ENCODE measurements at regions not wholly inside any gene's neighbourhood (a gene's known extent, or its start where the extent isn't known, plus 50 kb on each side); places are given as distances from the start of the nearest gene placed in this dataset.

DNA sequence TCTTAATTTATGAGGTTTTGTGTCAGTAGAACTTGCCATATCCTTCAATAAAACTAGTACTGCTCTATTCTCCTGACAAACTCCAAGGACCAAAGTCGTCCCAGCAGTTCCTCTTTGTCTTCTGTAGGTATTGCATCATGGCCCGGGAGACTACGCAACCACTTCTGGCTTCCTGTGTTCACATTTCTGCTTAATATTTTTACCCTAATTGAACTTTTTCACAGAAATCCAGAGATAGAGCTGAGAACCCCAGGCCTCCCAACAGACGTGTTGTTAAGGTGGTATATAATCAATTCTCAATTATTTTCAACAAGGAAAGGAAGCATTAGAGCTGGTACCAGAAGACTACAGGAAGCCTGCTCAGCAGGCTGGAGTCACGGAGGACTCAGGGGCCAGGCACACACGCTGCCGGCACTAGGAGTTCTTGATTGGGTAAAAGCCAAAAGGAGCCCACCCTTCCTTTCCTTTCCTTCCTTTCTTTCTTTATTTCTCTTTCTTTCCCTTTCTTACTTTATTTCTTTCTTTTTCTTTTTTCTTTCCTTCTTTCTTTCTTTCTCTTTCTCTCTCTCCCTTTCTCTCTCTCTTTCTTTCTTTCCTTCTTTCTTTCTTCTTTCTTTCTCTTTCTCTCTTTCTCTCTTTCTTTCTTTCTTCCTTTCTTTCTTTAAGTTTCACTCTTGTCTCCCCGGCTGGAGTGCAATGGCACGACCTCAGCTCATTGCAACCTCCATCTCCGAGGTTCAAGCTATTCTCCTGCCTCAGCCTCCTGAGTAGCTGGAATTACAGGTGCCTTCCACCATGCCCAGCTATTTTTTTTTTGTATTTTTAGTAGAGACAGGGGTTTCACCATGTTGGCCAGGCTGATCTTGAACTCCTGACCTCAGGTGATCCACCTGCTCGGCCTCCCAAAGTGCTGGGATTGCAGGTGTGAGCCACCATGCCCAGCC is 173.7 kb downstream of the ZBTB18 start:
- peaks cover 45% of the 10 kb centered on the region for H3K27me3 Mint-ChIP-seq
- no peak overlapping the region for H3K4me3 Mint-ChIP-seq
- H3K4me1 Mint-ChIP-seq = no peaks in the 10 kb centered on the region
- DNase-seq (no peak), ATAC-seq (no peak)
- H3K27ac Mint-ChIP-seq = no peak overlapping the region
- no peaks in the 10 kb centered on the region for H3K9me3 ChIP-seq (ENCODE audit: control insufficient read depth, low read length, poor library complexity, severe bottlenecking)
- no peaks in the 10 kb centered on the region for H3K36me3 Mint-ChIP-seq (ENCODE audit: low read depth)

DNA sequence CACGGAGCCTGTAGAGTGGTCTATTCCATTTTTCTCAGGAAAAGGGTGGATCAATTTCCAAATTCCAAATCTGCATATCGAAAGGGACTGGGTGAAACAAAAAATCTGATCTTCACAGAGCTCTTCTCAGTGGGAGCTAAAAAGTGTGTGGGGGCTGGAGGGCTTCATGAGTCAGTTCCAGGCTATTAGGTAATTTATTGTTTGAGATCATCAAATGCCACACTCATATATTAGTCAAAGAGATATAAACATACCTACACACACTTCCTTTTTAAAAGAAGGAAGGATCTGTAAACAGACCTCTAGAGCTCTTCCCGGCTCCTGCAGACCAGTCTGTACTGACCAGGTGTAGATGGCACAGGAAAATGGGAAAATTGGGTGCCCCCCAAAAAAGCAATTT is 175.4 kb downstream of the ZBTB18 start:
- Mint-ChIP-seq H3K36me3 (ENCODE audit: low read depth) (no peaks in the 10 kb centered on the region), H3K27me3 (peaks cover 47% of the 10 kb centered on the region), H3K4me1 (no peaks in the 10 kb centered on the region), H3K27ac (no peak overlapping the region), H3K4me3 (no peak overlapping the region)
- no peaks in the 10 kb centered on the region for H3K9me3 ChIP-seq (ENCODE audit: control insufficient read depth, low read length, poor library complexity, severe bottlenecking)
- DNase-seq (no peak), ATAC-seq (no peak)

DNA sequence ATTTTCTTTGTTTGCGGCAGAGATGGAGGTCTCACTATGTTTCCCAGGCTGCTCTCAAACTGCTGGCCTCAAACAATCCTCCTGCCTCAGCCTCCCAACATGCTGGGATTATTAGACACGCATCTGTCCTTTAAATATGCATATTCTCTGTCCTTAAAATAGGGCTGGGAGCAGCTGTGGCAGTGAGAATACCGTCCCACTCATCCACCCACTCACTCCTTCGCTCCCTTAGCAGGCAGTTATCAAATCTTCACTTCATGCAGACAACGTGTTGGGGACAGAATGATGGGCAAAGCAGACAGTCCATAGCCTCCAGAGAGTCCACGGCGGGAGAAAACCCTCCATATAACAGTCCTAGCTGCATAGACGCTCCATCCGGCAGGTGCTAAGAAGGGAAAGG is 179.4 kb downstream of the ZBTB18 start:
- no peaks in the 10 kb centered on the region for H3K9me3 ChIP-seq (ENCODE audit: control insufficient read depth, low read length, poor library complexity, severe bottlenecking)
- Mint-ChIP-seq H3K27me3 (peaks cover 54% of the 10 kb centered on the region), H3K4me3 (no peak overlapping the region), H3K36me3 (ENCODE audit: low read depth) (no peaks in the 10 kb centered on the region), H3K4me1 (peaks cover 3% of the 10 kb centered on the region), H3K27ac (no peak overlapping the region)
- no peak for ATAC-seq
- no peak for DNase-seq

DNA sequence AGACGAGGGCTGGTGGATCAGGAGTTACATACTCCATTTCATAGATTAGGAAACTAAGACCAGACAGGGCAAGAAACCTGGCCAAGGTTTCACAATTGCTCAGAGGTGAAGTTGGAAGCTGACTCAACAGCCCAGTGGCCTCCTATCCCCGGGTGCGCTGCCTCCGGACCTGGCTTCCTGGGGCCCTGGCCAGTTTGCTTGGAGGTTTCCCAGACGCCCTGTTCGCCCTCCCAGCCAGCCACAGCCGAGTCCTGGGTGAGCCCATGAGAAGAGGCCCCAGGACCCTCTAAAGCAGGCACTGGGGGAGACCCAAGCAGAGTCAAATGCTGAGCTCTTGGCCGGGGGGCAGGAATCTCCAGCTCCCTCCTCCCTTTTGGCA is 180.1 kb downstream of the ZBTB18 start:
- no peak for DNase-seq
- no peaks in the 10 kb centered on the region for H3K9me3 ChIP-seq (ENCODE audit: control insufficient read depth, low read length, poor library complexity, severe bottlenecking)
- Mint-ChIP-seq H3K27ac (no peak overlapping the region), H3K4me3 (peak overlapping the region; percentile 43), H3K27me3 (peaks cover 49% of the 10 kb centered on the region), H3K4me1 (peaks cover 3% of the 10 kb centered on the region), H3K36me3 (ENCODE audit: low read depth) (no peaks in the 10 kb centered on the region)
- ATAC-seq = no peak

DNA sequence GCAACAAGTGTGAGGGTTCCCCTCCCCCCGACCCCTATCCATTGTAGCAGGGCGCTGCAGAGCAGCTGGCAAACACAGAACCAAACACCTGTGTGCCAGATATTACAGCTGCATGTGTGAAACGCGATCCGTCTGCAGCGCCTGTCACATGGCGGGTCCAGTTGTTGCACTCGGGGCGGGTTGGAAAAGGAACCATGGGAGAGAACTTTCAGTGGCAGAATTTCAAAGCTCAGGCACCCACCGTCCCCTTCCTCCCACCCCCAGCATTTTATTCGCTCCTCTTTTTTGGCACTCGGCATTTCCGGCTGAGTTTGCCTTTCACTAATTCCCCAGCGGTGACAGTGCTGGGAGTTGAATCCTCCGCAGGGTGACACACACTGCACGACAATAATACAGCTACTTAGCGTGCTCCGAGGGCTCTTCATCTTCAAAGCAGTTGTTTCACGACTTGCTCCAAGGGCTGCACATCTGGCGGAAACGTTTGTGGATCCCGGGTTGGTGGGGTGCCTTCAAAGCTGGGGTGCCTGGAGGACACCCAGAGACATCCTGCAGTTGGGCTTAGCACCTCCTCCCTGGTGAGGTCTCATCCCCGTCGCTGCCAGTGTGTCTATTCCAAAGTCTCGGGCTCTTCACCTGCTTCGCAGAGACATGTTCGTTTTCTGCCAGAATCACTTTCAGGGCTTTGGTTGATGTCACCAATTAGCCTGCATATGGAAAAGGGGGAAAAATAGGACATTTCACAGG is 180.7 kb downstream of the ZBTB18 start:
- peaks cover 3% of the 10 kb centered on the region for H3K4me1 Mint-ChIP-seq
- H3K27me3 Mint-ChIP-seq = peaks cover 44% of the 10 kb centered on the region
- H3K27ac Mint-ChIP-seq = no peak overlapping the region
- ATAC-seq = no peak
- H3K9me3 ChIP-seq (ENCODE audit: control insufficient read depth, low read length, poor library complexity, severe bottlenecking) = no peaks in the 10 kb centered on the region
- no peak for DNase-seq
- peak overlapping the region; percentile 43 for H3K4me3 Mint-ChIP-seq
- no peaks in the 10 kb centered on the region for H3K36me3 Mint-ChIP-seq (ENCODE audit: low read depth)

DNA sequence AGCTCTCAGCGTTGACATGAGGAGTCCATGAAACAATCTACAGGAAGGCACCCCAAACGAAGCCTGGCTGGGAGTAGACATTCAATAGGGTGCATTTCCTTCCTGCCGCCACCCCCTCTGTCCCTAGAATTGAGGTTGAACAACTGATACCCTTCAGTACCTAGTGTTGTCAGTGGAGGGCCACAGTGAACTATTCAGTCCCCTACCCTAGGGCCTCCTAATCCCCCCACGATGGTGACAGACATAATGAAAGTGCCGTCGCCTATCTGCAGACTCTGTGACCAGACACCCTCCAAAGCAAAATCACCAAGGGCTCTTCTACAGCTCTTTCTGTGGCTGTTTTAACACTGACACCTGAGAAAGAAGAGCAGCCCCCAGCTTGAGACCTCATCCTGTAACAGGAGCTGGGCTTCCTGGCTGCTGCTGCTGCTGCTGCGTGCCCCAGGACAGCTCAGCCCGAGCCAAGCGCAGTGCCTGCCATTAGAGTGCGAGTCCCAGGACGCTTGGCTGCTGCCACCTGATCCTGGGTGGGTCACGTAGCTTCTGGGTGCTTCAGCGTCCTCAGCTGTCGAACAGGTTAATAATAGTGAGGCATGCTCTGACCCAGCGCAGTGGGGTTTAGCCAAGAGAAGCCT is 183.0 kb downstream of the ZBTB18 start:
- DNase-seq (no peak), ATAC-seq (no peak)
- Mint-ChIP-seq H3K27ac (no peak overlapping the region), H3K27me3 (peaks cover 30% of the 10 kb centered on the region), H3K36me3 (ENCODE audit: low read depth) (no peaks in the 10 kb centered on the region), H3K4me3 (peak overlapping the region; percentile 43), H3K4me1 (peaks cover 4% of the 10 kb centered on the region)
- no peaks in the 10 kb centered on the region for H3K9me3 ChIP-seq (ENCODE audit: control insufficient read depth, low read length, poor library complexity, severe bottlenecking)

DNA sequence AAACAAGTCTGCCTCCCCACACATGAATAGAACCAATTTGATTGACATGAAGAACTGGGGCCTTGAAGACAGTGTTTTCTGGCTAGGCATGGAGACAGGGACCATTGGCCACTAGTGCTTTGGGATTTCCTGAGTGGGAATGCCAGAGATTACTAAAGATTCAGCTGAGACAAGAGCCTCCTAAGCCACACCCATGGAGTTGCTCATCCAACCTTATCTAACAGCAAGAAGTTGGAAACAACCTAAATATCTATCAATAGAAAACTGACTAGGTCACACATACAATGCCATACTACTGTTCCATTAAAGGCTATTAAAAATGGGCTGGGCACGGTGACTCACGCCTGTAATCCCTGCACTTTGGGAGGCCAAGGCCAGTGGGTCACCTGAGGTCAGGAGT is 184.1 kb downstream of the ZBTB18 start:
- H3K9me3 ChIP-seq (ENCODE audit: control insufficient read depth, low read length, poor library complexity, severe bottlenecking) = no peaks in the 10 kb centered on the region
- H3K4me1 Mint-ChIP-seq = peaks cover 7% of the 10 kb centered on the region
- no peak overlapping the region for H3K27ac Mint-ChIP-seq
- ATAC-seq (no peak), DNase-seq (no peak)
- H3K4me3 Mint-ChIP-seq = no peak overlapping the region
- H3K27me3 Mint-ChIP-seq = peaks cover 19% of the 10 kb centered on the region
- H3K36me3 Mint-ChIP-seq (ENCODE audit: low read depth) = no peaks in the 10 kb centered on the region

DNA sequence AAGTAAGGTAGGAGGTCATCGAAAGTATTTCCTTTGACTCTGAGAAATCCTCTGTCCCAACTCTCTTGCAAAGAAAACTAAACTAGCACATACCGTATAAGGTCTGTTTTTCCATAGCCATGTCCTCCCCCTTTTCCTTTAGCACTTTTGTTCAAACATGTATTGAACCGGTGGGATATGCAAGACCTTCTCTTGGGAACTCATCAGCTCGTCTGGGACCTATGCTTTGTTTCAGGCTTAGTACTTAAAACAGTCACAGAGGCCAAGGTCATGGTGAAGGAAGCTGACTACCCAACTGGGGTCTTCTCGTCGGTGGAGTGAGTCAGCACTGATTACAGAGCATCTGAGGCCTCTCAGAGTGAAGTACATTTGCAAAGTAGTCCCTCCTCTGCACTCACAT is 185.0 kb downstream of the ZBTB18 start:
- DNase-seq = no peak
- no peaks in the 10 kb centered on the region for H3K9me3 ChIP-seq (ENCODE audit: control insufficient read depth, low read length, poor library complexity, severe bottlenecking)
- Mint-ChIP-seq H3K4me1 (peaks cover 7% of the 10 kb centered on the region), H3K36me3 (ENCODE audit: low read depth) (no peaks in the 10 kb centered on the region), H3K27ac (no peak overlapping the region), H3K4me3 (no peak overlapping the region), H3K27me3 (peaks cover 10% of the 10 kb centered on the region)
- ATAC-seq = no peak

DNA sequence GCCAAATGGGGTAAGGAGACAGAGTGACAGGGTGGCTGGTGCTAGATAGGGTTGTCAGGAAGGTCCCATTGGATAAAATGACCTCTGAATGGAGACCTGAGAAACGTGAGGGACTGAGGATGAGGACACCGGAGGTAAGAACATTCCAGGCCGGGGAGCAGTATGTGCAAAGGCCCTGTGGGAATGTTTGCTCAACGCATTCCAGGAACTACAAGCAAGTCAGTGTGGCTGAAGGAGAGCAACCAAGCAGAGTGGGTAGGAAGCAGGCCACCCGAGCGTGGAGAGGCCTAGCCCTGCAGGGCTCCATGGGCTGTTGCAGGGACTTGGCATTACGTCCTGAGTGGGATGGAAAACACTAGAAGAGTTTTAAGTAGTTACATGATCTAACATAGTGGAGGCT is 185.6 kb downstream of the ZBTB18 start:
- Mint-ChIP-seq H3K27me3 (peaks cover 5% of the 10 kb centered on the region), H3K4me1 (peaks cover 7% of the 10 kb centered on the region), H3K4me3 (no peak overlapping the region), H3K36me3 (ENCODE audit: low read depth) (no peaks in the 10 kb centered on the region), H3K27ac (no peak overlapping the region)
- H3K9me3 ChIP-seq (ENCODE audit: control insufficient read depth, low read length, poor library complexity, severe bottlenecking) = no peaks in the 10 kb centered on the region
- DNase-seq = no peak
- no peak for ATAC-seq

DNA sequence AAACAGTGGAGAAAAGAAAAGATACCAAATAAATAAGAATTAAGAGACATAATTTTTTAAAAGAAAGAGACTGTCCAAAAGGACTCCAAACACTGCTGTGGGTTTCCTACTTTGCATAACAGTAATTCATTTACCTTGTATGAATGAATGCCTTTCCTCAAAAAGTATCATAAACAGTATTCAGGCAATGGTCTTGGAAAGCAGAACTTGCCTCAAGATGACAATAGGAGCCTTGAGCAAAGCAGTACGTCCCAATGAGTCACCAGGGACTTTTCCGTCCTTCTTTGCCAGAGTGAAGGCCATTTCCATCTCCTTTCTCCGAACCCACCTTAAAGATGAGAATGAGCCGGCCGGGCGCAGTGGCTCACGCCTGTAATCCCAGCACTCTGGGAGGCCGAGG is 186.4 kb downstream of the ZBTB18 start:
- ATAC-seq = no peak
- peaks cover under 1% of the 10 kb centered on the region for H3K27me3 Mint-ChIP-seq
- H3K27ac Mint-ChIP-seq = no peak overlapping the region
- no peaks in the 10 kb centered on the region for H3K9me3 ChIP-seq (ENCODE audit: control insufficient read depth, low read length, poor library complexity, severe bottlenecking)
- H3K4me3 Mint-ChIP-seq = no peak overlapping the region
- H3K36me3 Mint-ChIP-seq (ENCODE audit: low read depth) = no peaks in the 10 kb centered on the region
- no peak for DNase-seq
- peaks cover 7% of the 10 kb centered on the region for H3K4me1 Mint-ChIP-seq

DNA sequence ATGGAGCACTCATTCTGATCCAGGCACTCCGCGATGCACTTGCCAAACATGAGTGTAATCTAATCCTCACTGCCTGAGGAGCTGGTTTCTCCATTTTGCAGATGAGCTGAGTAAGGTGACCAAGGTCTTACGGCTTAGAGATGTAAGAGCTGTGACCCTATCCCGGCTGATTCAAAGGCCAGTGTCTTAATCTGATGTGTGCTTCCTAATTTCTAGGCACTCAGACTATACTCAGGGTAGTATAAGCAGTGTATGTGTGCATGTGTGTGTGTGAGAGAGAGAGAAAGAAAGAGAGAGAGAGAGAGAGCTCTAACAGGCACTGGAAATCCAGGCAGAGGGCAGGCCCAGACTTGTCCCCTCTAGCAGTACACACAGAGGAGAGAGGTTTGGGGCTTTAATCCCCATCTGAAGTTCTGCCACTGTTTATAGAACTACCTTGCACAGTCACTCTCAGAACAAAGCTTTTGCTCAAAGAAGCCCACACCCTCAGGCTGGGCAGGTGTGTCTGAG is 188.2 kb downstream of the ZBTB18 start:
- H3K27ac Mint-ChIP-seq = peak overlapping the region; percentile 34
- H3K36me3 Mint-ChIP-seq (ENCODE audit: low read depth) = no peaks in the 10 kb centered on the region
- H3K9me3 ChIP-seq (ENCODE audit: control insufficient read depth, low read length, poor library complexity, severe bottlenecking) = no peaks in the 10 kb centered on the region
- ATAC-seq = no peak
- H3K4me1 Mint-ChIP-seq = peaks cover 7% of the 10 kb centered on the region
- H3K27me3 Mint-ChIP-seq = peaks cover 6% of the 10 kb centered on the region
- H3K4me3 Mint-ChIP-seq = no peak overlapping the region
- no peak for DNase-seq

DNA sequence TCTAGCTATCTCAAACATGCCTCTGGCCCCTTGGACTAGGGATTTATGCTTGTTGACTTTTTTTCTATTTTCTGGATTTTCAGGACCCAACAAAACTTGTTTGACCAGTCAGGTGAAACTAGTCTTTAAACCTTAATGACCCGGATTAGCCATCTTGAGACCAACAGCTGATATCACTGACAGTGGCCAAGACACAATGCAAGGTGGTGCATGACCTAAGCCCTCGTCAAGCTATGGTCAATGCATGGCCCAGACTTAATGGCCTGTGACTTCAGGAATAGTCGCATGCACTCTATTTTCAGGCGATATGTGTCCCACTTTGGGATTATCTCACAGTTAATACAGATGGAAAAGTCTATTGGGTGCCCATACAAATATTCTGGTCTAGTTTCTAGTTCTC is 190.4 kb downstream of the ZBTB18 start:
- no peaks in the 10 kb centered on the region for H3K9me3 ChIP-seq (ENCODE audit: control insufficient read depth, low read length, poor library complexity, severe bottlenecking)
- peaks cover 6% of the 10 kb centered on the region for H3K27me3 Mint-ChIP-seq
- H3K4me3 Mint-ChIP-seq = no peak overlapping the region
- DNase-seq (no peak), ATAC-seq (no peak)
- no peak overlapping the region for H3K27ac Mint-ChIP-seq
- peaks cover 7% of the 10 kb centered on the region for H3K4me1 Mint-ChIP-seq
- H3K36me3 Mint-ChIP-seq (ENCODE audit: low read depth) = no peaks in the 10 kb centered on the region

DNA sequence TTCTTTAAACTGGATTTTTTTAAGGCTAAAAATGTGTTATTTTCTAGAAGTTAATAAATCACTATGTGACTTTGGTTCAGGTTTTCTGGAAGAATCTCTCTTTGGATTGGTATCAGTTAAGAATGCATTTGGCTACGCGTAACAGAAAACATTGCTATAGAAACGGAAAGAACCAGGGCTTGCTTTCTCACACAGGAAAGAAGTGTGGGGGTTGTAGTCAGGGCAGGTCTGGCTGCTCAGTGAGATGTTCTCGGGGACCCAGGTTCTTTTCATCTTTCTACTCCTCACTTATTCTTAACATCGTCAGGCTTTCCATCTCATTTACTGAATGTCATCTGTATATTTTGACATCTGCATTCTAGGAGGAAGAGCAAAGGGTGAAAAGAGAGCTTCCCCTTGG is 191.4 kb downstream of the ZBTB18 start:
- no peak for ATAC-seq

More for the DNA sequence above, 191.4 kb downstream of the ZBTB18 start:
- H3K27ac Mint-ChIP-seq = no peak overlapping the region
- no peak overlapping the region for H3K4me3 Mint-ChIP-seq
- peaks cover 7% of the 10 kb centered on the region for H3K4me1 Mint-ChIP-seq
- no peak for DNase-seq
- H3K36me3 Mint-ChIP-seq (ENCODE audit: low read depth) = no peaks in the 10 kb centered on the region
- H3K9me3 ChIP-seq (ENCODE audit: control insufficient read depth, low read length, poor library complexity, severe bottlenecking) = no peaks in the 10 kb centered on the region
- H3K27me3 Mint-ChIP-seq = peaks cover 6% of the 10 kb centered on the region
